NCI-H2171 (cell line): ENCODE measurements at regions not wholly inside any gene's neighbourhood (a gene's known extent, or its start where the extent isn't known, plus 50 kb on each side); places are given as distances from the start of the nearest gene placed in this dataset.

ENCODE experiments used
- DNase-seq: peaks from one replicate; lab custom pipeline; 2025; lab: John Stamatoyannopoulos, UW

GRCh38 chr6:12423832-12424231, 133.7 kb downstream of the EDN1 start:
- DNase-seq = no peak

DNA sequence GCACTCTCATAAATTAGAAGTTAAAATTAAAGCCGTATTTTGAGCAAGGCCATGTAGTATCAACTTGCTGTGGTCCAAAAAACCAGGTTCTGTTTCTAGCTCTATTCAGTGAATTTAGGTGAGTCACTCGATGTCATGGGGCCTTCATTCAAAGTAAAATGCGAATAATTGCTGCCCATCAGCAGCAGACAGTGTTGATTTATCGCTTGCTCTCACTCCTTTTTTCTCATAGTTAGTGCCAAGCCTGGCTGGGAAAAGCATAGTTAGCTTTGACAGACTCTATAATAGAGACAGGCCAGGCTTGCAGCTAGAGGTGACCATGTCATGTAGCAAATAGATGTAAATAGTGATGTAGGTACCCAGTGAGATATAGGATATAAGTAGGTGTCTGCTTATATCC, 136.0 kb downstream of the EDN1 start:
- DNase-seq = no peak

GRCh38 chr6:12431023-12431422, 140.9 kb downstream of the EDN1 start:
- DNase-seq = no peak

DNA sequence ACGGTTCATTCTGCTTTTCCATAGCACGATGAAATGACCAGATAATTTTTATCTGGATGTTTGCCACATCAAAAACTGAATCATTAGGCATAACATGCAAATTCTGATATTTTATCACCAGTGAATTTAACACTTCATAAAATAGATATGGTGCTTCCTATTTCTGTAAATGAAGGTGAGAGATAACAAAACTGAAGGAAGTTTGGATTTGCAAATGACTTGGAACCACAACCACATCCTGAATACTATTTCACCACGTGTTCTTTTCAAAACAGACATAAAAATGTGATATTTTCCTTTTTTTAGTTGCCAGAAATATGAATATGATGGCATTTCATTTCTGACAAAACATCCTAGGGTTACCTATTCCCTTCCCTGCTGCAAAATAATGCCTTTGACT, 146.1 kb downstream of the EDN1 start:
- no peak for DNase-seq

GRCh38 chr6:12436683-12437082, 146.5 kb downstream of the EDN1 start:
- no peak for DNase-seq

- no peak for DNase-seq
Measured at GRCh38 chr6:12439296-12439695, 149.1 kb downstream of the EDN1 start.

GRCh38 chr6:12440981-12441380, 150.8 kb downstream of the EDN1 start:
- no peak for DNase-seq

DNA sequence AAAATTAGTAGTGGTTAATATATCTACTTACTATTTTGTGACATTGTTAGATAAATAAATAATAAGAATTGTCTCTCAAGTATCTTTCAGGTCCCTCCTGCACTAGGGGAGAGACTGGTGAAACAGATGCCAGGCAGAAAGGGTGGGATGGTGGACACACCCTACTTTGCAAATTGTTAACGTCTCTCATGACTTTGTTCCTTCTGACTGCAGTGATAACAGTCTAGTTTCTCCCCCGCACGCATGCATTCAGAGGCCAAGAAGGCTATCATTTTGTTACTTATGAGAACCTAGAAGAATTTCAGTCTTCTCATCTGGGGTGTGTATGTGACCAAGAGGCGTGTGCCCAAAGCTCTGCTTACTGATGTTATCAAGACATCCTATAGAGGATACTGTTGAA, 152.3 kb downstream of the EDN1 start:
- no peak for DNase-seq

- DNase-seq = no peak
Measured at GRCh38 chr6:12446394-12446793, 156.2 kb downstream of the EDN1 start.

- no peak for DNase-seq
Measured at GRCh38 chr6:12449447-12449846, 159.3 kb downstream of the EDN1 start.

GRCh38 chr6:12450467-12450866, 160.3 kb downstream of the EDN1 start:
- no peak for DNase-seq

GRCh38 chr6:12456343-12456742, 166.2 kb downstream of the EDN1 start:
- DNase-seq = no peak

- DNase-seq = no peak
Measured at GRCh38 chr6:12457094-12457493, 166.9 kb downstream of the EDN1 start.

- no peak for DNase-seq
Measured at GRCh38 chr6:12458558-12458957, 168.4 kb downstream of the EDN1 start.

- no peak for DNase-seq
Measured at GRCh38 chr6:12459945-12460661, 169.9 kb downstream of the EDN1 start.

DNA sequence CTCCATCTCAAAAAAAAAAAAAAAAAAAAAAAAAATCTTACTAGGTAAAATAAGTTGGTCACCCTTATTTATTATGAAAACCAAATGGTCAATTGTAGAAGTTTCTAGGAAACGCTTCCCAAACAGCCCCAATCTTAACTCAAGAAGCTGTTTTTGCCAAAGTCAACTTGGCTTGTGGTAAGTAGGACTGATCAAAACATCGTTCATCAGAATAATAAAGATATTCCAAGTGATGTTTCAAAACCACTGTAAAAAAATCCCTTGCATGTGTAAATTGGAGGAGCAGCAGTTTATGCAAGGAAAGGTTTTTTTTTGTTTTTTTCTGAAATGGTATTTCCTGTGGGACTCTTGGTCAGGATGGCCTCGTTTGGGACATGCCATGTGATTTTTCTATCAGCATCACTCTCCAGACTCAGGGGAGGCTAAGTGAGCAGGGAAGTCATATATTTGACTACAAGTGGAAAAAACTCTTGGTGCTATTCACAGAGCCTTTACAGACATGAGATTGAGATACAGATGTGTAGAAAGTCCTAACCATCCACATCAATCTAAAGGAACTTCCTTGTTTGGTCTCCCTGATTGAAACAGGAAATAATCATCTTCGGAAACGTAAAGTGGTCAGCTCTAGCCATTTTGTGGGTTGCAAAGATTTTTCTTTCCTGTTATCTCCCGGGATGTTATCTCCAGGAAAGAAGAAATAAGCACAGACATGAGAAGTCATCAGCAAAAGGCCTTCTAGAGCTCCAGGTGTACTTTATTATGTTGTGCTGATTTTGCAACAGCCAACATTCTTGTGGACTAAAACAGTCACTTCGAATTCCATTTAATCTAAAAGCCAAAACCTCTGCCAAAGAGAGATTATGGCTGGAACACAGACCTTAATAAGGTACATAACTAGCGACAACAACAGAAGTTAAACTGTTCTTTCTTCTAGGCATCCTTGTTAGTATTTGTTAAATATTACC, 177.8 kb downstream of the EDN1 start:
- no peak for DNase-seq

GRCh38 chr6:12472601-12473038, 182.5 kb downstream of the EDN1 start:
- DNase-seq = no peak

GRCh38 chr6:12473494-12473893, 183.3 kb downstream of the EDN1 start:
- DNase-seq = no peak

DNA sequence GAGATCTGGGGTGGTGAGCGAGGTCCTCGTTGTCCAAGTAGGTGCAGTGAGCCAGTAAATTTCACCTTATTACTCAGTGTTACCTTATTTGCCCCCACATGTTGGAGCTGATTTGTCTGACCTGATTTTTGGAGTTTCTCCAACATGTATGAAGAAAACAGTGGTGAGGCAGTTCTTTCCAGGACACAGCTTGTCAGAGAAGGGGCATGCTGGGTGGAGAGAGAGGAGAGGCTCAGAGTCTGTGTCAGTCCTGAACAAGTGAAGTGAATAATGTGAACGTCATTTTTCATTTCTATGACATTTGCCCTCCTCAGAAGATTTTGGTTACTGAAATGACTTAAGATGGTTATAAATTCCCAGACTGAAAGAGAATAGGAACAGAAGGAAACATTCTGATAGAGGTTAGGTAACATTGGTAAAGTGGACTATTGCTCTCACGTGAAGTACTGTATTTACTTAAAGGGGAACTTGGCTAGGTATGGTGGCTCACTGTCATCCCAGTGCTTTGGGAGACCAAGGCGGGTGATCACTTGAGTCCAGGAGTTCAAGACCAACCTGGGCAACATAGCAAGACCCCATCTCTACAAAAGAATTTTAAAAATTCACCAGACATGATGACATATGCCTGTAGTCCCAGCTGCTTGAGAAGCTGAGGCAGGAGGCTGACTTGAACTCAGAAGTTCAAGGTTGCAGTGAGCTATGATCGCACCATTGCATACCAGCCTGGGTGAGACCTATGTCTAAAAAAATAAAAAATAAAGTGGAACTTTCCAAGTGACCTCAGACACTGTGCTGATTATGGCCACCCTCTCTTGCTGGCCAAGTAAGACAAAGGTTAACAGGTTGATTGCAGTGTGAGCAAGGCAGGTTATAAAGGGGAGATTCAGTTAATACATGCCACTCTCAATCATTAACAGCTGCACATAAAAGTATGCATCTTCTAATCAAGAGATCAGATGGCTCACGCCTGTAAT, 184.3 kb downstream of the EDN1 start:
- no peak for DNase-seq

DNA sequence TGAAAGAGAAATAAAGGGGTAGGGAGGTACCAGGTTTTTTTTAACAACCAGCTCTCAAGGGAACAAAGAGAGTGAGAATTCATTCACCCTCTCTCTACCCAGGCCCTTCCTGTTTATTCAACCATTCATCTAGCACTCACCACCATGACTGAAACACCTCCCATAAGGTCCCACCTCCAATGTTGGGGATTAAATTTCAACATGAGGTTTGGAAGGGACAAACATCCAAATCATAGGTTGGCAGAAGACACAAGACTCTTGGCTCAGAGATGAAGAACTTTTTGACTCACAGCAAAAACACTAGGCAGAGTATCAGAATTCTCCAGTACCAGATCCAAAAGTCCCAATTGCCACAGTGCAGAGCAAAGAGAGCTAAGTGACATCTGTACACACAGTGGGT, 186.3 kb downstream of the EDN1 start:
- no peak for DNase-seq

GRCh38 chr6:12477616-12478015, 187.5 kb downstream of the EDN1 start:
- DNase-seq = no peak

DNA sequence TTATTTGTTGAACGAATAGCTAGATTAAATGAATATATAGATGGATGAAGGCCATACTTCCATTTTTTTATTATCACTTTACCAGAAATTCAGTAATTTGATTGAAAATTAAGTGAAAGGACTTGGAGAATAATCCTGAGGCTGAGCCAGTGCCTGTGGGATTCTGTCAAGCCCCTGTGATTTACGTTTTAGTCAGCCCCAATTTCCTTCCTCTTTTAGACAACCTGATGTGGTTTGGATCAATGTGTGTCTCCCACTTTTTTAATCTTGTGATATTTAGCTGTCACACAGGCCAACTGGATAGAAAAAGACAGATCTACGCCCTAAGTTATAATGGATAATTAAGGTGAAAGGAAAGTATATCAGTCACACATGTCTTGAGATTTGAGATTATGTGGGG, 188.8 kb downstream of the EDN1 start:
- no peak for DNase-seq
